ENCODE measurements at regions not wholly inside any gene's neighbourhood (a gene's known extent, or its start where the extent isn't known, plus 50 kb on each side); places are given as distances from the start of the nearest gene placed in this dataset.

- TF ChIP-seq CTCF (IDR thresholded peaks at IDR 0.05) (no peak), EZH2phosphoT487 (IDR thresholded peaks at IDR 0.05) (no peak), EZH2 (IDR thresholded peaks at IDR 0.05) (no peak)
These were observed 944.5 kb downstream of the KCNT2 start for GRCh38 chr1:195663549-195664280.

Measured in neural progenitor cell (in vitro differentiated cells).